DMS153 treated with DMSO at 0.1 percent for 48 hours (cell line): ENCODE measurements at regions not wholly inside any gene's neighbourhood (a gene's known extent, or its start where the extent isn't known, plus 50 kb on each side); places are given as distances from the start of the nearest gene placed in this dataset.

Experiments used
- DNase-seq: peaks from one replicate; lab custom pipeline; 2025; ENCODE audit not compliant: unreplicated experiment; lab: John Stamatoyannopoulos, UW

- no peak for DNase-seq
These were observed 102.1 kb upstream of the ZBTB40 start for GRCh38 chr1:22349362-22350043.

GRCh38 chr1:22350171-22350923 is 101.3 kb upstream of the ZBTB40 start:
- DNase-seq = no peak

GRCh38 chr1:22350924-22351767 is 100.5 kb upstream of the ZBTB40 start:
- DNase-seq = no peak

GRCh38 chr1:22351768-22352080 is 99.9 kb upstream of the ZBTB40 start:
- no peak for DNase-seq

- DNase-seq = no peak
These were observed 99.3 kb upstream of the ZBTB40 start for GRCh38 chr1:22352355-22352754.

DNA sequence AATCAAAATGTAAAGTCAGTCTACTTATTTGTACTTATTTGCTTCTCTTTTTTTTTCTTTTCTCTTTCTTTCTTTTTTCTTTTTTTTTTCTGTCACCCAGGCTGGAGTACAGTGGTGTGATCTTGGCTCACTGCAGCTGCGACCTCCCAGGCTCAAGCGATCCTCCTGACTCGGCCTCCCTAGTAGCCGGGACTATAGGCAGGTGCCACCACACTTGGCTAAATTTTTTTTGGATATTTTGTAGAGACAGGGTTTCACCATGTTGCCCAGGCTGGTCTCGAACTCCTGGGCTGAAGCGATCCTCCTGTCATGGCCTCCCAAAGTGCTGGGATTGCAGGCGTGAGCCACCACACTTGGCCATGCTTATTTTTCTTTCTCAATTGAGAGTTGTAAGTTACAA is 98.8 kb upstream of the ZBTB40 start:
- DNase-seq = no peak

DNA sequence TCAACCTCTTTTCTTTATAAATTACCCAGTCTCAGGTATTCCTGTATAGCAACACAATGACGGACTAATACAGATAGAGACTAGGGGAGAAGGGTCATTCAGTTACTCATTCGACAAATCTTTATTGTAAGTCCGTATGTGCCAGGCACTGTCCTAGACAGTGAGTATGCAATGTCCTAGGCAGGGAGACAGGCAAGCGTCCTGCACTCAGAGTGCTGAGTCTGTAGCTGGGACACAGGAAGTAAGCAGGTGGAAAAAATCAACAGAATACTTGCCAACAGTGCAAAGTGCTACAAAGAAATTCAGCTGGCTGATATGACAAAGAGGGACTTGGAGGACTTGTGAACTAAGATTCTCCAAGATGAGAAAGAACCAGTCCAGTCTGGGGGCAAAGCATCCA is 92.2 kb upstream of the ZBTB40 start:
- no peak for DNase-seq

DNA sequence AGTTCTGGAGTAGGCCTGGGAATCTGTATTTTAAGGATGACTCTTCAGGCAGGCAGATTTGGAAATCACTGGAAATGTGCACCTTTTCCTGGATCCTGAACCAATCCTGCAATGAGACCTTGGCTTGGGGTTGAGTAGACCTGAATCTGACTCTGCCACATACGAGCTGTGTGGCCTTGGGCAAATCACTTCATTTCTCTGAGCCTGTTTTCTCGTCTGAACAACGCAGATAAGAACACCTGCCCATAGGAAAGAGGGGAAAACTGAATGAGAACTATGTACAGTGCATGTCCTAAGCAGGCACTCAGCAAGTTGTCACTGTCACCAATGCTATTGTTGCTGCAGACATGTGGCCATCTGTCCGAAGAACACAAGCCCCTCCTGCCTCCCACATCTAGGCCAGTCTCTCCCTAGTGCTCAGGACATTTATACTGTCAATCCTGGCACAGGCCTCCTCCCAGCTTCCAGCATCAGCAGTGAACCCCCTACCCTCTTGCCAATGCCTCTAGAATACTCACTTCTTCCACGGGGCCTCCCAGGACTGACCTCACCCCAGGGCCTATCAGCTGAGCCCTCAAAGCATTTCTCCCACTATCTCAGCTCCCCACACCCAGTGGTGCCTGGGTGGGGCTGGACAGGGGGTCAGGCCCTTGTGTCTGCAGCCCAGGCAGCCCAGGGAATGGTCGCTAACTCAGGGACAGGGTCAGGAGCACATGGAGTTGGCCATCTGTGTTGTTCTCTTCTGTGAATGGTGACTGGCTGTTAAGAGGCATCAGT is 88.8 kb upstream of the ZBTB40 start:
- DNase-seq = no peak

DNA sequence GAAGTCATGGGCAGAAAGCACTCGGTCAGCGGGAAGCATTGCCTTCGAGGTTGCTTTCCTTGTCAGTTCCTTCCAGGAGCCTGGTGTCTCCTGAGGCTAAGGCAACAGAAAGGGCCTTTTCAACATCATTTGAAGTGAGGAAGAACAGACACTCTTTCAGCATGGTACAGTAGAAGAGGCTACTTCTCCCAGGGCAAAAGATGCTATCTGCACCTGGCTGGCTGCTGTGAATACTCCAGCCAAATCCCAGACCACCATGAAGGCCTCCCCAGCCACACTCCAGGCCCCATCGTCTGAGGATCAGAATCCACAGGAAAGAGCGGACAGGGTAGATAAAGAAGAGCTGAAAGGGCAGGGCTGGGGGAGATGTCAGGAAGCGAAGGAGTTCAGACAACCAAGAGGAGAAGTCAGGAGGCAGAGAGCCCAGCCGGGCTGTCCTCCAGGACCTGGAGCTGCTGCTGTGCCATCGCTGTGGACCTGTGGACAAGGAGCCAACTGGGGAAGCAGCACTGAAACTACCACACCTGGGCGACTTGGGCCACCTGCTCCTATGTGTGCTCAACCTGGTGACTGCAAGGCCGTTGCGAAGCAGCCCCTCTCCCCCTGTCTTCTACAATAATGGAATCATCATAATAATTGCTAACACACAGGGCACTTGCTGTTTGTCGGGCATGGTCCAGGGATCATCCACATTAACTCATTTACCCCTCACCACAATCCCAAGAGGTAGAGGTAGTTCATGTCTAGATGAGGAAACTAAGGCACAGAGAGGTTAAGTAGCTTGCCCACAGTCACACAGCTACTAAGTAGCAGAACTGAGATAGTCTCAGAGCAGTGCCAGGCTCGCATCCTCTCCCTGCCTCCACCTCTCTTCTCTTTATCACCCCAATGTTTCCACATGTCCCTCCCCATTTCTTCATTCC is 88.0 kb upstream of the ZBTB40 start:
- no peak for DNase-seq

DNA sequence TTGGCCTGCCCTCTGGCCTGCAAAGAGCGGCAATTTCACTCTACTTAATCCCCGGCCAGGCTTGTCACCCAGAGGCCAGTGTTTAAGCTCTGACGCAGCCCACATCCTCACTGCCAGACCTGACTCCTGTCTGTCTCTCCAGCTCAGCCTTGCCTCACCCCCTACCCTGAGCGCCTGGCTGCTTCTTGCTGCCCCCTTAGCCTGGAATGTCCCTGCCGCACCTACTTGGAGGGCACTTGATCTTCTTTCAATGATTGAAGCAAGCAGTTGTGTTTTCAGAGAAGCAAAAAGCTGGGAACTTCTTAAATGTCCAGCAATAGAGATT is 87.4 kb upstream of the ZBTB40 start:
- DNase-seq = no peak

- no peak for DNase-seq
These were observed 86.9 kb upstream of the ZBTB40 start for GRCh38 chr1:22364764-22365163.

DNA sequence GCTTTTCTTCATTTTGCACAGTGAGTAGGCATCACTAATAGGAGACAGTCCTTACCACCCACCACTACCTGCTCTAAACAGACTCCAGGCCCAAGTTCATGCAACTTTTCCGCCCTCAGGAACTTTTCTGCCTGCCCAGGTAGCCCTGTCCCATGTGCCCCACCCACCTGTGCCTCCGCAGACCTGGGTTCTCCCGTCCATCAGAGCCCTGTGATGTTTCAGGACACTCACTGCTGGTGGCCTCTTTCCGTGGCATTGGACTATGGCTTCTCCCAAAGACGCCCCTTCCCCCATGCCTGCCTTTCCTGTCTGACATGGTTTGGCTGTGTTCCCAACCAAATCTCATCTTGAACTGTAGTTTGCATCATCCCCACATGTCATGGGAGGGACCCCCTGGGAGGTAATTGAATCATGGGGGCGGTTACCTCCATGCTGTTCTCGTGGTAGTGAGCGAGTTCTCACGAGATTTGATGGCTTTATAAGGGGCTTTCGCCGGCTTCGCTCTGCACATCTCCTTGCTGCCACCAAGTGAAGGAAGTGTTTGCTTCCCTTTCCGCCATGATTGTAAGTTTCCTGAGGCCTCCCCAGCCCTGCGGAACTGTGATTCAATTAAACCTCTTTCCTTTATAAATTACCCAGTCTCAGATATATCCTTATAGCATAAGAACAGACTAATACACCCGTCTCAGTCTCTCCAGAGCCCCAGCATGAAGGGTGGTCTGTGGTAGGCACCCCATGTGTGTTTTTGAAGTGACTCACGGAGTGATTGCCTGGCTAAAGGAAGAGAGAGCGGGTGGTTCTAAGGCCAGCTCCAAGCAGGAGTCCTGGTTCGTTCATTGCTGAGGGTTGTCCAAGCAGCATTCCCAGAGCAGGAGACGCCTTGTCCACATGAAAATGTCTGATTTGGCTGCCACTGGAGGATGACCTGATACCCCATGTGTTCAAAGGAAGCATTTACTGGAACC is 86.0 kb upstream of the ZBTB40 start:
- DNase-seq = no peak

DNA sequence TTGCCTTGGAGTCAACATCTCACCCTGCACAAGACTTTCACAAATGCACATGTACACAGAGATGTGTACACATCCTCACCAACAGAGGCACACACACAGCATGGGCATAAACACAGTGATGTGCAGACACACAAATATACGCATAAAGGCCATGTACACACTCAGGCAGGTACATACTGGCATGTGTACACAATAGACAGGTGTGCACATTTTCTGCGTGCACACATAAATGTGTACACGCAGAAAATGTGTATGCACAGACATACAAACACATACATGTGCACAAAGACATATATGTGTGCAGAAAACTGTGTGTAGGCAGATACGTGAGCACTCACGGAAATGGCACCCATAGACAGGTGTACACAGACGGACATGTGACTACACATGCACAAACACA is 85.3 kb upstream of the ZBTB40 start:
- no peak for DNase-seq

GRCh38 chr1:22368125-22368524 is 83.5 kb upstream of the ZBTB40 start:
- DNase-seq = no peak

GRCh38 chr1:22369294-22370189 is 82.1 kb upstream of the ZBTB40 start:
- DNase-seq = no peak

GRCh38 chr1:22370190-22370498 is 81.5 kb upstream of the ZBTB40 start:
- no peak for DNase-seq

DNA sequence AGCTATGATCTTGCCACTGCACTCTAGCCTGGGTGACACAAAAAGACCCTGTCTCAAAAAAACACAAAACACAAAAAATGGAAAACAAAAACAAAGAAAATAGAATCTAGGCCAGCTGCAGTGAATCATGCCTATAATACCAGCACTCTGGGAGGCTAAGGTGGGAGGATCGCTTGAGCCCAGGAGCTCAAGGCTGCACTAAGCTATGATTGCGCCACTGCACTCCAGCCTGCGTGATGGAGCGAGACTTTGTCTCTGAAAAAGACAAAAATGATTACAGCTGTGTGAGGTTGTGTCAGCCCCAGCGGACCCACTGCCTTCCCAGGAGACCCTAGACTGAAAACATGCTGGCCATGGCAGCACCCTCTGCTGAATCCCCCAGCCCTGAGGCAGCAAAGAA is 80.2 kb upstream of the ZBTB40 start:
- no peak for DNase-seq

GRCh38 chr1:22373252-22373651 is 78.4 kb upstream of the ZBTB40 start:
- DNase-seq = no peak
